AG09319 (cell line): ENCODE measurements at regions not wholly inside any gene's neighbourhood (a gene's known extent, or its start where the extent isn't known, plus 50 kb on each side); places are given as distances from the start of the nearest gene placed in this dataset.

Experiments used
- DNase-seq: peaks from one replicate; pipeline ENCODE4 v3.0.0-alpha.2; 2010; ENCODE audit warnings: low read depth; ENCODE audit errors: extremely low read depth
- TF ChIP-seq, protein P1 (sequence below): IDR thresholded peaks from 2 replicates; pipeline ENCODE4 v1.5.1; 2011; ENCODE audit warnings: low read depth, mild to moderate bottlenecking, inconsistent platforms, low read length, moderate library complexity

DNA sequence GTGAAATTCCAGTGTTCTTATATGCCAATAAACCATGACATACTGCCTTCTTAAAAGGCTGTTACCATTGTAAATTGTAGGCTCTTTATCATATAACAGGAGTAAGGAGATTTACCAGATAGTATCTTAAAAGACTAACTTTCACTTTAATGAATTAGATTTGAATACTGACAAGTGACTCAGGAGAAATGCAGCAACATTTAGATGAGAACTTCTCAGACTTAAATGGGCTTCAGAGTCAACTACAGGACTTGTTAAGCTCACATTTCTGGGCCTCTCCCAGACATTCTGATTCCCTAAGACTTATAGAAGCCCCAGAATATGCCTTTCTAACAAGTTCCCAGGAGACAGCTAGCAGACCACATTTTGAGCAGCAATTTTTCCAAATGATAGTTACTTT lies 466.3 kb downstream of the ARL4A start:
- TF ChIP-seq, protein P1, sequence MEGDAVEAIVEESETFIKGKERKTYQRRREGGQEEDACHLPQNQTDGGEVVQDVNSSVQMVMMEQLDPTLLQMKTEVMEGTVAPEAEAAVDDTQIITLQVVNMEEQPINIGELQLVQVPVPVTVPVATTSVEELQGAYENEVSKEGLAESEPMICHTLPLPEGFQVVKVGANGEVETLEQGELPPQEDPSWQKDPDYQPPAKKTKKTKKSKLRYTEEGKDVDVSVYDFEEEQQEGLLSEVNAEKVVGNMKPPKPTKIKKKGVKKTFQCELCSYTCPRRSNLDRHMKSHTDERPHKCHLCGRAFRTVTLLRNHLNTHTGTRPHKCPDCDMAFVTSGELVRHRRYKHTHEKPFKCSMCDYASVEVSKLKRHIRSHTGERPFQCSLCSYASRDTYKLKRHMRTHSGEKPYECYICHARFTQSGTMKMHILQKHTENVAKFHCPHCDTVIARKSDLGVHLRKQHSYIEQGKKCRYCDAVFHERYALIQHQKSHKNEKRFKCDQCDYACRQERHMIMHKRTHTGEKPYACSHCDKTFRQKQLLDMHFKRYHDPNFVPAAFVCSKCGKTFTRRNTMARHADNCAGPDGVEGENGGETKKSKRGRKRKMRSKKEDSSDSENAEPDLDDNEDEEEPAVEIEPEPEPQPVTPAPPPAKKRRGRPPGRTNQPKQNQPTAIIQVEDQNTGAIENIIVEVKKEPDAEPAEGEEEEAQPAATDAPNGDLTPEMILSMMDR = no peak
- DNase-seq = no peak

DNA sequence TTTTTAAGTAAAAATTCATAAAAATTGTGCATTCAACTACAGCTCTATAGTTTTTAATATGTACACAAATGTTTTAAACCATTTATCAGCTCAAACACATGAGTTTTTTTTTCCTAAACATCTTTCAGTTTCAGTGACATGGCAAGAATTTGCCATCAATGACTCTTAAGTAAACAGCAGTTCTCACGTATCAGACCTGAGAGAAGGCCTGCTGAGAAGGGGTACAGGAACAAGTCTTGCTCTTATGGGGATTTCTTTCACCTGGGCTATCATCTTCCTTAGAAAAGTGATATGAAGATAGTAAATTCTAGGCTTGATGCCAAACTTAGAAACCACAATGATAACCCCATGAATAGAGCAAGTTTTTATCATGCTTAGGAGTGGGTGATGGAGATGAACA lies 467.8 kb downstream of the ARL4A start:
- TF ChIP-seq, protein P1 = no peak
- DNase-seq = no peak

GRCh38 chr7:13159003-13159402 lies 471.6 kb downstream of the ARL4A start:
- no peak for DNase-seq
- TF ChIP-seq, protein P1 = no peak

GRCh38 chr7:13159467-13160184 lies 472.2 kb downstream of the ARL4A start:
- TF ChIP-seq, protein P1 = no peak
- no peak for DNase-seq

DNA sequence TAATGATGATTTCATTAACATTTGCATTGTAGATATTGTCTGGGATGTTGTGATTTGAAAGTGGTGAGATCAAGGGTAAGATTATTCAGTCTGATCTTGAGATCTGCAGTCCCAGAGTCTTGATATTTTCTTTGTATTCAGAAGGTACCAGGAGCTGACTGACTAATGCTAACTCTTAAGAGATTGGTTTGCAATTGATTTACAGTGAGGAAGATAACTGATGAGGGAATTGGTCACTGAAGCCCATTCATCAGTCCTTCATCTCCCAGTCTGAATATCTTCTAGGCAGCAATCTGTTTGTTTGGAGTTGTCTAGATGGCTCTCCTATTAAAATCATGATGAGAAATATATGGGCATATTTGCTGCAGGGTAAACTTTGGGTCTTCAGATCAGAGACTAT lies 473.7 kb downstream of the ARL4A start:
- no peak for DNase-seq
- TF ChIP-seq, protein P1 = no peak

DNA sequence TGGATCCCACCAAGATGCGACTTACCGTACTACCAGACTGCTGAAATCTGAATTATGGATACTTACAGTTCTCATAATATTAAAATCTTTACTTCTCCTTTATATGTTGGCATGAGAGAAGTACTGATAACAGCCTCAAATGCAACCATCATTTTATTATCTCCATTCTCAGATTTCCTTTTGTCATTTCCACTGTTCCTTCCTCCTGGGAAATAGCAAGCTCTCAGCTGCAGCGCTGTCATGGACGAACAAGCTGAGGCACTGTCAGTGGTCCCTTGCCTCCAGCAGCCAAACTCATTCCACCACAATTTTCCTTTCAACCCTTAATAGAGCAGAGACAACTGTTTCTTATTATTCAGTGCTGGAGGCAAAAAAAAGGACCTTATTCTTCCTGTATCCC lies 478.4 kb downstream of the ARL4A start:
- no peak for DNase-seq
- TF ChIP-seq, protein P1 = no peak

DNA sequence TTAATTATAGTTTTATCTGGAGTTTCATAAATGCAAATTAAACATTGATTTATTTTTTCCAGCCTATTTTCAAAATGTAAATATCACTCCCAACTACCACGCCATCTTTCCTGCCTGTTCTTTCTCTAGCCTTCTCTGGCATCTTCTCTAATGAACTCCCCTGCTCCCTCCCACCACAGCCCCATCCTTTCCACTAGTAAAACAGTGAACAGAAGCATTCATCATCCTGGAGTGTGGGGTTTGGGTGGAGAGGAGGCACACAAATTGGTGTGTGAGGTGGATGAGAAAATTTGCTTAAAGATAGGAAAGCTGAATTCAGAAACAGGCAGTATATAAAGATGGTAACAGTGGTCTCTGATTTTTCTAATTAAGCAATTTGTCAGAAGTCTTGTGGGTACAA lies 479.4 kb downstream of the ARL4A start:
- DNase-seq = no peak
- TF ChIP-seq, protein P1 = no peak
